Activated naive CD8-positive, alpha-beta T cell treated with anti-CD3 and anti-CD28 coated beads, Interleukin-2, amount 50 U/mL, for 24 hours (primary cell): ENCODE measurements at regions not wholly inside any gene's neighbourhood (a gene's known extent, or its start where the extent isn't known, plus 50 kb on each side); places are given as distances from the start of the nearest gene placed in this dataset.
"Not testable (repeated sequence)": the region's sequence is repeated elsewhere in the genome, so short reads cannot be mapped to it uniquely, and the experiment has no call there.

ENCODE experiments used
- ATAC-seq: fragments of 150-1000 bp; cut with Tn5 transposase; one replicate; pipeline ENCODE4 v1.10.0; 2021
- DNase-seq: peaks from one replicate; pipeline ENCODE4 v3.0.0; 2021
- H3K27ac Mint-ChIP-seq: one replicate; pipeline ENCODE4 v1.8.0; 2021; ENCODE audit warnings: mild to moderate bottlenecking, mixed read lengths
- H3K27me3 Mint-ChIP-seq: one replicate; pipeline ENCODE4 v1.8.0; 2021; ENCODE audit warnings: mixed read lengths
- H3K36me3 Mint-ChIP-seq: one replicate; pipeline ENCODE4 v1.8.0; 2021; ENCODE audit warnings: low read depth, mixed read lengths
- H3K4me1 Mint-ChIP-seq: one replicate; pipeline ENCODE4 v1.8.0; 2021; ENCODE audit warnings: mixed read lengths
- H3K4me3 Mint-ChIP-seq: one replicate; pipeline ENCODE4 v1.8.0; 2021; ENCODE audit warnings: mild to moderate bottlenecking, moderate library complexity, mixed read lengths
- H3K9me3 Mint-ChIP-seq: one replicate; pipeline ENCODE4 v1.8.0; 2021; ENCODE audit warnings: mixed read lengths

GRCh38 chr16:60407034-60407433, 1629.2 kb downstream of the CDH8 start:
- no peaks in the 10 kb centered on the region for H3K36me3 Mint-ChIP-seq
- no peak for DNase-seq
- no peaks in the 10 kb centered on the region for H3K4me1 Mint-ChIP-seq
- H3K4me3 Mint-ChIP-seq, result no peak overlapping the region
- ATAC-seq, result no peak
- H3K9me3 Mint-ChIP-seq, result peaks cover 19% of the 10 kb centered on the region
- H3K27me3 Mint-ChIP-seq, result no peaks in the 10 kb centered on the region
- no peak overlapping the region for H3K27ac Mint-ChIP-seq

- H3K27me3 Mint-ChIP-seq, result no peaks in the 10 kb centered on the region
- H3K36me3 Mint-ChIP-seq, result no peaks in the 10 kb centered on the region
- no peaks in the 10 kb centered on the region for H3K4me1 Mint-ChIP-seq
- ATAC-seq, result no peak
- H3K4me3 Mint-ChIP-seq, result no peak overlapping the region
- DNase-seq, result no peak
- H3K9me3 Mint-ChIP-seq, result peaks cover 27% of the 10 kb centered on the region
- H3K27ac Mint-ChIP-seq, result no peak overlapping the region
Observed at GRCh38 chr16:60405286-60405685, 1631.0 kb downstream of the CDH8 start.

- Mint-ChIP-seq H3K4me1 (no peaks in the 10 kb centered on the region), H3K36me3 (no peaks in the 10 kb centered on the region), H3K27ac (no peak overlapping the region), H3K4me3 (no peak overlapping the region), H3K9me3 (peaks cover 24% of the 10 kb centered on the region), H3K27me3 (no peaks in the 10 kb centered on the region)
- ATAC-seq (no peak), DNase-seq (no peak)
Observed at GRCh38 chr16:60404401-60404800, 1631.8 kb downstream of the CDH8 start.

GRCh38 chr16:60402941-60403340, 1633.3 kb downstream of the CDH8 start:
- not testable (repeated sequence) for H3K27ac Mint-ChIP-seq

GRCh38 chr16:60392380-60392779, 1643.9 kb downstream of the CDH8 start:
- no peak overlapping the region for H3K27ac Mint-ChIP-seq
- no peak overlapping the region for H3K4me3 Mint-ChIP-seq
- no peak for DNase-seq
- no peaks in the 10 kb centered on the region for H3K27me3 Mint-ChIP-seq
- no peaks in the 10 kb centered on the region for H3K36me3 Mint-ChIP-seq
- H3K9me3 Mint-ChIP-seq, result peaks cover 16% of the 10 kb centered on the region
- no peaks in the 10 kb centered on the region for H3K4me1 Mint-ChIP-seq
- no peak for ATAC-seq

More at GRCh38 chr16:60402941-60403340, 1633.3 kb downstream of the CDH8 start:
- not testable (repeated sequence) for H3K4me1 Mint-ChIP-seq, H3K36me3 Mint-ChIP-seq, H3K27me3 Mint-ChIP-seq, ATAC-seq, H3K4me3 Mint-ChIP-seq, DNase-seq
- H3K9me3 Mint-ChIP-seq, result peaks cover 22% of the 10 kb centered on the region

GRCh38 chr16:60371591-60371990, 1637.5 kb upstream of the GOT2 start:
- DNase-seq (no peak), ATAC-seq (no peak)
- Mint-ChIP-seq H3K9me3 (peaks cover 24% of the 10 kb centered on the region), H3K27me3 (no peaks in the 10 kb centered on the region), H3K4me3 (no peak overlapping the region), H3K36me3 (no peaks in the 10 kb centered on the region), H3K27ac (no peak overlapping the region), H3K4me1 (no peaks in the 10 kb centered on the region)

- Mint-ChIP-seq H3K4me1 (no peaks in the 10 kb centered on the region), H3K9me3 (peaks cover 7% of the 10 kb centered on the region), H3K27ac (no peak overlapping the region), H3K36me3 (no peaks in the 10 kb centered on the region), H3K4me3 (no peak overlapping the region), H3K27me3 (no peaks in the 10 kb centered on the region)
- ATAC-seq (no peak), DNase-seq (no peak)
Observed at GRCh38 chr16:60367739-60368138, 1633.6 kb upstream of the GOT2 start.

- no peaks in the 10 kb centered on the region for H3K27me3 Mint-ChIP-seq
- no peak overlapping the region for H3K27ac Mint-ChIP-seq
- no peak for DNase-seq
- H3K4me3 Mint-ChIP-seq, result no peak overlapping the region
- H3K4me1 Mint-ChIP-seq, result no peaks in the 10 kb centered on the region
- no peak for ATAC-seq
- no peaks in the 10 kb centered on the region for H3K36me3 Mint-ChIP-seq
- no peaks in the 10 kb centered on the region for H3K9me3 Mint-ChIP-seq
Observed at GRCh38 chr16:60363566-60363965, 1629.5 kb upstream of the GOT2 start.

- H3K27me3 Mint-ChIP-seq, ATAC-seq, H3K9me3 Mint-ChIP-seq, H3K27ac Mint-ChIP-seq, H3K4me1 Mint-ChIP-seq, H3K4me3 Mint-ChIP-seq, DNase-seq, H3K36me3 Mint-ChIP-seq: not testable (repeated sequence)
Observed at GRCh38 chr16:60359866-60360265, 1625.8 kb upstream of the GOT2 start.

- H3K27me3 Mint-ChIP-seq, H3K4me1 Mint-ChIP-seq, DNase-seq, H3K36me3 Mint-ChIP-seq, H3K4me3 Mint-ChIP-seq, ATAC-seq, H3K9me3 Mint-ChIP-seq, H3K27ac Mint-ChIP-seq: not testable (repeated sequence)
Observed at GRCh38 chr16:60359412-60359811, 1625.3 kb upstream of the GOT2 start.

- not testable (repeated sequence) for H3K4me1 Mint-ChIP-seq, H3K9me3 Mint-ChIP-seq, H3K4me3 Mint-ChIP-seq, H3K27ac Mint-ChIP-seq, ATAC-seq, H3K36me3 Mint-ChIP-seq, DNase-seq, H3K27me3 Mint-ChIP-seq
Observed at GRCh38 chr16:60357876-60358522, 1623.9 kb upstream of the GOT2 start.

GRCh38 chr16:60346256-60346655, 1612.1 kb upstream of the GOT2 start:
- no peak overlapping the region for H3K27ac Mint-ChIP-seq
- H3K4me3 Mint-ChIP-seq, result no peak overlapping the region
- H3K36me3 Mint-ChIP-seq, result no peaks in the 10 kb centered on the region
- H3K27me3 Mint-ChIP-seq, result no peaks in the 10 kb centered on the region
- no peak for DNase-seq
- ATAC-seq, result no peak
- H3K4me1 Mint-ChIP-seq, result no peaks in the 10 kb centered on the region
- H3K9me3 Mint-ChIP-seq, result peaks cover 4% of the 10 kb centered on the region

GRCh38 chr16:60337671-60338070, 1603.6 kb upstream of the GOT2 start:
- H3K4me1 Mint-ChIP-seq, result no peaks in the 10 kb centered on the region
- DNase-seq (no peak), ATAC-seq (no peak)
- H3K4me3 Mint-ChIP-seq, result no peak overlapping the region
- H3K36me3 Mint-ChIP-seq, result no peaks in the 10 kb centered on the region
- peaks cover 9% of the 10 kb centered on the region for H3K9me3 Mint-ChIP-seq
- H3K27ac Mint-ChIP-seq, result no peak overlapping the region
- H3K27me3 Mint-ChIP-seq, result no peaks in the 10 kb centered on the region

- Mint-ChIP-seq H3K27me3 (no peaks in the 10 kb centered on the region), H3K9me3 (peaks cover 21% of the 10 kb centered on the region), H3K4me3 (no peak overlapping the region), H3K36me3 (no peaks in the 10 kb centered on the region), H3K4me1 (no peaks in the 10 kb centered on the region), H3K27ac (no peak overlapping the region)
- ATAC-seq, result no peak
- no peak for DNase-seq
Observed at GRCh38 chr16:60331168-60331567, 1597.1 kb upstream of the GOT2 start.

GRCh38 chr16:60329108-60329507, 1595.0 kb upstream of the GOT2 start:
- no peaks in the 10 kb centered on the region for H3K4me1 Mint-ChIP-seq
- H3K27ac Mint-ChIP-seq, result no peak overlapping the region
- no peaks in the 10 kb centered on the region for H3K27me3 Mint-ChIP-seq
- H3K36me3 Mint-ChIP-seq, result no peaks in the 10 kb centered on the region
- peaks cover 26% of the 10 kb centered on the region for H3K9me3 Mint-ChIP-seq
- DNase-seq (no peak), ATAC-seq (no peak)
- H3K4me3 Mint-ChIP-seq, result no peak overlapping the region

- H3K27ac Mint-ChIP-seq, result no peak overlapping the region
- DNase-seq (no peak), ATAC-seq (no peak)
- H3K36me3 Mint-ChIP-seq, result no peaks in the 10 kb centered on the region
- peaks cover 27% of the 10 kb centered on the region for H3K9me3 Mint-ChIP-seq
- H3K27me3 Mint-ChIP-seq, result no peaks in the 10 kb centered on the region
- no peak overlapping the region for H3K4me3 Mint-ChIP-seq
- no peaks in the 10 kb centered on the region for H3K4me1 Mint-ChIP-seq
Observed at GRCh38 chr16:60328152-60328551, 1594.0 kb upstream of the GOT2 start.
